ENCODE measurements at regions not wholly inside any gene's neighbourhood (a gene's known extent, or its start where the extent isn't known, plus 50 kb on each side); places are given as distances from the start of the nearest gene placed in this dataset.
"Not testable (repeated sequence)": the region's sequence is repeated elsewhere in the genome, so short reads cannot be mapped to it uniquely, and the experiment has no call there.

DNA sequence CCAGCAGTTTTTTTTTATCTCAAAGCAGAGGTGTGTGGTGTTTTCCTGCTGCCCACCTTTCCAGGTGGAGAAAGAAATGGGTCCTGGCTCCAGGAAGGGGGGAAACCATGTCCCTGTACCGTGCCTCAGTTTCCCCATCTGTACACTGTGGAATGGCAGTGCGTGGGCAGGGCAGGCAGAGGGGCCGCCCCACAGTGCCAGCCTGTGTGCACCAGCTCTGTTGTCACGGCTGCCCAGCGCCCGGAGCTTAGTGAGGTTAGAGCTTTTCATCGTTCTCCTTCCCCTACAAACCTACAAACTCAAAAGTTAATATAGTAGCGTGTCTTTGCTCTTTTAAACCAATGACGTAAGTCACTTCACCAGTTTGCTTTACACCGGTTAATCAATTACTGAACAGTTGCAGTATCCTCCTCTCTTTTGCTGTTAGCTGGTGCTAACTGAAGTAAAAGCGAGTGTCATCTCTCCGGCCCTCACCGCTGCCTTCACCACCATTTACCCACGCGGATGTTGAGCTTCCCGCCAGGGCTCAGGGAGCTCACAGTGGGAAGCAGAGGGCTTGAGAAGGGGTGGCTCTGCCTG is 114.8 kb upstream of the ADRA2C start:
- no peak for DNase-seq (ENCODE audit: low read depth, low spot score)

DNA sequence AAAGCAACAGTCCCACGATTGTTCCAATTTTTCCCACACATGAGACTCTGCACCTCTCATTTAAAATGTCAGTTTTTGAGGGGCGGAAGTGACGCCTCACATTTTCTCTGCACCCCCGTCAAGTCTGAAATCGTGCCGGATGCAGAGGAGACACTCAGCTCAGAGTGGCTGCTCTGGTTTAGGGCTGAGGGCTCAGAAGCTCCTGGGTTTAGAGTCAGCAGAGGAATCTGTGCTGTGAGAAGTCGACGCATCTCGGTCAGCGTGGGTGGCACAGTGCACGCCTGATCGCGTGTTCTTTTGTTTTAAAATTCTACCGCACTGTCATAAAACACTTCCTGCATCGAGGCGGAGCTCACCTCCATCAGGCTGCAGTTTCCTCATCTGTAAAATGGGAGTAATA is 116.7 kb upstream of the ADRA2C start:
- no peak for DNase-seq (ENCODE audit: low read depth, low spot score)

DNA sequence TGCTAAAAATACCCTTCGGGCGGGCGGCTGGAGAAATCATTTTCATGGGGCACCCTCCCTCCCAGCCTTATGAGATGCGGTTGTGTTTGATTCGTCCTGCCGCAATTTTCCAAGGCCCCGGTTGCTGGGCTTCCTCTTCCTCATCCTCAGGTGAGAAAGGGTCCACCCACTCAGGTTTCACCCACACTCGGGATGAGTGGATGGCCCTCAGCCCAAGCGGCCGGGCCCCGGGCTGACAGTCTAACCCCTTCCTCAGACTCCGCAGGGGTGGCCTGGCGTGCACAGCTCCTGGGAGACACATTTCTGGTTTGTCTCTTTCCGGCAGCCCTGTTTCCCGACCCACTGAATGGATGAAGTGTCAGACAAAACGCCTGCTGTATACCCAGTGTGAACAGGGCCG is 116.5 kb upstream of the LRPAP1 start:
- no peak for DNase-seq (ENCODE audit: low read depth, low spot score)

DNA sequence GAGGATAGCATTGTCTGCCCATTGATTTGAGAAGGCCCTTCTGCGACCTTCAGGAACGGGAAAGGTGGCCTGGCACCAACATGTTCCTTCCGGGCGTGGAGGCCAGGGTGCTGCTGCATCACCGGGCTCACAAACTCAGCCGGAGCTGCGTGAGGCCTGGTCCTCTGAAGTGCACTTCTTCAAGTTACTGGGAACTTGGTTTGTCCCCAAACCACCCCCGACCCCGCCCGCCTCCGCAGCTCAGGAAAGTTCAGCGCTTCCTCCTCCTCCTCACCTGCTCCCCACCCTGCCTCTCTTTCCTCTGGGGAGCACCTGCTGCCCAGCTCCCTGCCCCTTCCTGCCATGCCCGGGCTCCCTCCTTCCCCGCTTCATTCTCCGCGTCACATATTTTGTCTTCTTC is 116.0 kb upstream of the LRPAP1 start:
- DNase-seq (ENCODE audit: low read depth, low spot score): no peak

DNA sequence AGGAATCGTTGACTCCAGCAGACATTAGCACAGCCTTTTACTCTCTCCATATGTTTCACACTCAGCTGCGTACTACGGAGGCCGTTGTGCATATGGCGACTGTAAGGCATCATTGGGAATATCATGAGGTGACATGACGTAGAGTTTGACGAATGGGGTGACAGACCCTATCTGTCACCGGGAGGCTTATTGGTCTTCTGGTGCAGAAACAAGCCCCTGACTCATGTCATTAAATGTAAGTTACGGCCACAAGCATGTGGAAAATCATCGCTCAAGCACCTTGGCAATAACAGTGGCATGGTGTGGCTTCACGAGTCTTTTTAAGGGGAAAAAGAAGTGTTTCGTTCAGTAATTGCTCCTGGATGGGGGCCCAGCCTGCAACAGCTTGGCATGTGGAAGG is 115.2 kb upstream of the LRPAP1 start:
- DNase-seq (ENCODE audit: low read depth, low spot score): no peak

DNA sequence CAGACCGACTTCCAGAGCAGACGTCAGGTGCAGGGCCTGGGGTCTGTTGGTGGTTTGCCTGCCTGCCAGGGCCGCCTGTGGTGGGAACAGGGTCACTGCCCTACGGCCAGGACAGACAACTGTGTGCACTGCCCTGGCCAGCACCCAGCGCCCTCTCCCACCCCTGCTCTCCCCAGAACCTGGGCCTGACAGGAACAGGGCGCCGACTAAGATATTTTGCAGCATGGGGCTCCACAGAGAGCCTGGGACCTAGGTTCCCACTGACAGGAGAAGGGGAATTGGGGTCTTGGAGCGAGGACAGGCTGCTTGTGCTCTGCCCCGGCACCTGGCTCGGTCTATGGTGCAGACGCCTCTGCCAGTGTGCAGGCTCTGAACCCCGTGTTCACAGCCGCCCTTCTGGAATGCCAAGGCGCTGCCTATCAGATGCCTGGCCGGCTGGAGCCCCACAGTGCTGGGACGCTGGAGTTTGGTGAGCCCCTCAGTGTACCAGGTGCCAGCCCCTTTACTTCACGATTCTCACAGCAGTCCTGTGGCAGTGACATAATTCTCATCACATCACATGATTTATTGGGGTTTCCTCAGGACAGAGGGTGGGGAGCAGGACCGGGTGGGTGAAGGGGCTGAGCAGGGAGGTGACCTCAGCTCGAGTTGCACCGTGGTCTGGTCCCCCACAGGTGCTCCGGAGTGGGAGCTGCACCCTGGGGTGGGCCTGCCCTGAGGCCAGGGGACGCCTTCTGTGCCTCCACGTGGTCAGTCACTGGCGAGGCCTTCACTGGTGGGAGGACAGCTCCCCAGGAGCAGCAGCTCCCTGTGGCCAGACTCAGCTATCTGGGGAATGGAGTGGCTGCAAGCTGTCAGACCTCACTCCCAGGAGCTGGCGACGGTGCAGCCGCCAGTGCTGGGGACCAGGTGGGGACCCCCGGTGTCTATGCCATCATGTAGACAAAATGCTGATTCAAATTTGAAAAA is 113.8 kb upstream of the LRPAP1 start:
- DNase-seq (ENCODE audit: low read depth, low spot score): no peak

DNA sequence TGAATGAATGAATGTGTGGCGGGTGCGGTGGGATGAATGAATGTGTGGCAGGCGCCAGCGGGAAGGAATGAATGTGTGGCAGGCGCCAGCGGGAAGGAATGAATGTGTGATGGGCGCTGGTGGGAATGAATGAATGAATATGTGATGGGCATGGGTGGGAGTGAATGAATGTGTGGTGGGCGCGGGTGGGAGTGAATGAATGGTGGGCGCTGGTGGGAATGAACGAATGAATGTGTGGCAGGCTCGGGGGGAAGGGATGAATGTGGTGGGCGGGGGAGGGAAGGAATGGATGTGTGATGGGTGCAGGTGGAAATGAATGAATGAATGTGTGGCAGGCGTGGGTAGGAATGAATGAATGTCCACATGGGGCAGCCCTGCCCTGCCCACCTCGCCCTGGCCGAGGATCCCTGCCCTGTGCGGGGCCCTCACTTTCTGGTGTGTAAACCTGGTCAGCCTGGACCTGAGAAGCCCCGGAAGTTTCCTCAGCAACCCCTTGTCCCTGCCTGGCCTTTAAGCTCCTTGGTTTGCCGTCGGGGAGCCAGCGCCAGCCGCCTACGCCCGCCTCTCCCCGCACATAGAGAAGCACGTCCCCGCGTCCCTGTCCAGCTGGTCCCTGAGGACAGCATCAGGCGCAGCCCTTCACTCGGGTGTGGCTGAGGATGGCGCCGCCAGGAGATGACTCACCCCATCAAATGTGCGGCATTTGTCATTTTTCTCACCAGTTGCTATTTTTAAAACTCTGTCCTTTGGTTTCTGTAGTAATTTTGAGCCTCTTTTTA is 112.8 kb upstream of the LRPAP1 start:
- no peak for DNase-seq (ENCODE audit: low read depth, low spot score)

DNA sequence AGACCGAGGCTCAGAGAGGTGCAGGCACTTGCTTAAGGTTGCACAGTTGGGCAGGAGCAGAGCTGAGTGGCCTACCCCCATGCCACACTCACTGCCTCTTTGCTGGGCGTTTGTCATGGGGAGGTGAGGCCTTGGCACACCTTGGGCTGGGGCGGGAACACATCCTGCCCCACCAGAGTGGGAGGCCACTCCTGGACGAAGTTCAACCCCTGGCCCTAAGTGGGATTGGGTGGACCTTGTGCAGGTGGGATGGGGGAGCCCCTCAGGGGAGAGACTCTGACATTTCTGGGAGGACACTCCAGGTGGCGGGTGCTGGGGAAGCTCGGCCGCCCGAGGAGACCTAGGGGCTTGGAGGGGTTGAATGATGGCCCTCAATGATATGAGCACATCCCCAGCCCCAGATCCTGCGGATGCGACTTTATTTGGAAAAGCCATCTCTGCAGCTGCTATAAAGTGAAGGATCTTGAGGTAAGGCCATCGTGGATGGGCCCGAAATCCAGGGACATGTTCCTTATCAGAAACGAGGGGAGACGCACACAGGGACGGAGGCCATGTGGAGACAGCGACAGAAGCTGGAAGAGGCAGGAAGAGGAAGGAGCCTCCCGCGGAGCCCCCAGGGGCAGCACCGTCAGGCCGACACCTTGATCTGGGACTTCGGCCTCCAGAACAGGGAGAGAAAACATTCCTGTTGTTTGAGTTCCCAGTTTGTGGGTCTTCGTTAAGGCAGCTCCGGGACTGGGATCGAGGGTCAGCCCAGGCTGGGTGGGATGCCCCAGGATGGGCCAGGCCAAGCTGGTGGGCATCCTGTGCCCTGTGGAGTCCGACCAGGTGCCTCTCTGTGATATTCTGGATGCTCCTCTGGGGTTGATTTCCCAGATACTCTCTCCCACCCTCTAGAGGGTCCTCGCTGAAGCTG is 111.6 kb upstream of the LRPAP1 start:
- no peak for DNase-seq (ENCODE audit: low read depth, low spot score)

DNA sequence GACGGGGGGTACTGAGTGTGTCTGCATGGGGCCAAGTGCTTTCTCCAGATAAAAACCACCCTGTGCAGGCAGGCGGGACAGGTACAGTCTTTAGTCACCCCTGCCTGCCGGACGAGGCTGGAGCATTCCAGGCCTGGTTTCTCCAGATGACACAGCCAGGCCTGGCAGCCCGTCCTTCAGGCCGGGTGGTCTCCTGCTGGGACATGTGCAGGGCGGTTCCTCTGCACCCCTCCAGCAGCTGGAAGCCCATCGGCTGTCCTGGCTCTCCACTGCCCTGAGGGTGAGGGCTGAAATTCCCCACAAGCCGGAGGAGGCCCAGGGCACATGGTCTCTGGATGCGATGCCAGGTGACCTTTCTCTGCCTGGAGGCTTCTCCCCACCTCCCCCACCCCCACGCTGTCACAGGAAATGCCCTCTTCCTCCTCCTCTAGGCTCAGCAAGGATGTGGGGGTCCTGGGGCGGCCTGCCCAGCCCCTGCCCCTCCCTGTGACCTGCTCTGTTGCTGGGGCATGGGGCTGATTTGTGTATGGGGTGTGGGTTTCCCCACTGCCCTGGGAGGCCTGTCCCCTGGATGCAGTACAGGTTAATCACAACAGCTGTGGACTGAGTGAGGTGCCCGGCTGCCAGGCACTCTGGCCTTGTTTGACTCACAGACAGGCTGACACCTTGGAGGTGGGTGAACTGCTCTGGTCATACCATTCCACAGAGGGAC is 110.7 kb upstream of the LRPAP1 start:
- peak; percentile 47 for DNase-seq (ENCODE audit: low read depth, low spot score)

DNA sequence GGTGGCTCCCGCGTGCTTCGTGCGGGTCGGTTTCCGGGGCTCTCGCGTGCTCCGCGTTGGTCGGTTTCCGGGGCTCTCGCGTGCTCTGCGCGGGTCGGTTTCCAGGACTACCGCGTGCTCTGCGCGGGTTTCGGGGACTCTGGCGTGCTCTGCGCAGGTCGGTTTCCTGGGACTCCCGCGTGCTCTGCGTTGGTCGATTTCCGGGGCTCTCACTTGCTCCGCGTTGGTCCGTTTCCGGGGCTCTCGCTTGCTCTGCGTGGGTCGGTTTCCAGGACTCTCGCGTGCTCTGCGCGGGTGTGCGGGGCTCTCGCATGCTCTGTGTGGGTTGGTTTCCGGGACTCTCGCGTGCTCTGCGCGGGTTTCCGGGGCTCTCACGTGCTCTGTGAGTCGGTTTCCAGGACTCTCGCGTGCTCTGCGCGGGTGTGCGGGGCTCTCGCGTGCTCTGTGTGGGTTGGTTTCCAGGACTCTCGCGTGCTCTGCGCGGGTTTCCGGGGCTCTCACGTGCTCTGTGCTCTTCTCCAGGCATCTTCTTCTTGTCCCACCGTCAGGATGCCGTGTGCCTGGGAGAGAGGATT is 109.9 kb upstream of the LRPAP1 start:
- DNase-seq (ENCODE audit: low read depth, low spot score): no peak

DNA sequence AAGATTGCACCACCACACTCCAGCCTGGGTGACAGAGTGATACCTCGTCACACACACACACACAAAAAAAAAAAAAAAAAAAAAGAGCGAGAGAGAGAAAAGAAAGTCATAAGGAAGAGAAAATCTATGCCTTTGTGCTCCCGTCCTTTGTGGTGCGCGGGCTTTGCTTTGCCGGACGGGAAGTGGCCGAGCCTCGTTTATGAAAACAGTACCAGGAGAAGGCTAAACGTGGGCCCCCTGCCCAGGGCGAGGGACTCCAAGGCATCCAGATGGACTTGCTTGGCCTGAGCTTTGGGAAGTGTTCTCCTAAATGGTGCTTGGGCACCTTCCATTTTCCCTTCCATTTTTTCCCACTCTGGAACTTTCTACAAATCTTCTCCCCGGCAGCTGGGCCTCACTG is 109.3 kb upstream of the LRPAP1 start:
- DNase-seq (ENCODE audit: low read depth, low spot score): no peak

DNA sequence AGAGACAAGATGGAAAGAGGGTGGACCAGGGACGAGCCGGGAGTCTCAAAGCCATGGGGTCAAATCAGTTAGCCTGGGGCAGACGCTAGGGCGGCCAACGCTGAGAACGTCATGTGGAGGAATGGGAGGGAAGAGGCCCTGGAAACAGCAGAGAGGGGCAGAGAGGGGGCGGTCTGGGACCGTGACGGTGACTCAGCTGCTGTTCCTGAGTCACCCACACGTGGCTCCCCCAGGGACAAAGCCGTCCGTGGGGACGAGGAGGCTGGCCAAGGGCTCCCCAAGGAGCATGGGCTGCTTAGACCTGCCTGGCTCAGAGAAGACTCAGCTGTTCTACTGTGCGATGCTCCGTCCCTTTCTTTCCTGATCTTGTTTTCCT is 108.4 kb upstream of the LRPAP1 start:
- peak; percentile 56 for DNase-seq (ENCODE audit: low read depth, low spot score)

DNA sequence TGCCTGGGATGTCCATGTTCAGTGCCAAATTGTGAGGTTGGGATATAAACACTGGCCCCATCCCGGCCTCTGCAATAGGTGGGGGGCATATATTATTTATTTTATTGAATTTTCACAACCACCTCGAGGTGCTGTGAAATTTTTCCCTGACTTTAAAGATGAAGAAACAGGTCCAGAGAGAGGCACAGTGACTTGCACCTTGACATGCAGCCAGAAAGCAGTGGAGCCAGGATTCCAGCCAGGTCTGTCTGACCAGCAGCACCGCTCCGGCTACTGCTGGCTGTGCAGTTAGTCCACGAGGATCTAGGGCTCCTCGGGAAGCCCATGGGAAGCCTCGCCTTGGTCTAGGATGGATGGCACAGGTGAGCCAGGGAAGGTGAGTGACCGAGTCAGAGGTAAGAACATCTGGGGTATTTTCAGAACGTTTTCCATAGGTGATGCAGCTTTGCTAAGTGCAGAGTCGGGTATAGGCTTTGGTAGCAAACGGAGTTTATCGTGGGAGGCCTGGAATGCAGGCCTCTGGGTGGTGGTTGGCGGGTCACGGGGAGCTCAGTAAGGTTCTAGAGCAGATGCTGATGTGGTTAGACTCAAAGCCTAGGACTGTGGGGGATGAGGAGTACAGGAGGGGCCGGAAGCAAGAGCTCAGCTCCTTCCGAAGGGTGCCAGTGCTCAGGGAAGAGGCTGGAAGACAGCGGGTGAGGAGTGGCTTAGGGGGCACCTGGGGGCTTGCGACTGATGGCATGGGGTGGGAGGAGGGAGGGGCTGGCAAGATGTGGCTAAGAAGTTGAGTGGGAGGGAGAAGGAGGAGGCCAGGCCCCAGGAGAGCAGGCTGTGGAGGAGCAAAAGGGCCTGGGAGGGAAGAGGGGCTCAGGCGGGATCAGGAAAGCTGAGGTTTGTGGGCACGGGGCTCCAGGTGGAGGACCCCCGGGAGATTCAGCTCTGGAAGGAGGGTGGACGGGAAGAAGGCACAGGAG is 107.7 kb upstream of the LRPAP1 start:
- no peak for DNase-seq (ENCODE audit: low read depth, low spot score)

DNA sequence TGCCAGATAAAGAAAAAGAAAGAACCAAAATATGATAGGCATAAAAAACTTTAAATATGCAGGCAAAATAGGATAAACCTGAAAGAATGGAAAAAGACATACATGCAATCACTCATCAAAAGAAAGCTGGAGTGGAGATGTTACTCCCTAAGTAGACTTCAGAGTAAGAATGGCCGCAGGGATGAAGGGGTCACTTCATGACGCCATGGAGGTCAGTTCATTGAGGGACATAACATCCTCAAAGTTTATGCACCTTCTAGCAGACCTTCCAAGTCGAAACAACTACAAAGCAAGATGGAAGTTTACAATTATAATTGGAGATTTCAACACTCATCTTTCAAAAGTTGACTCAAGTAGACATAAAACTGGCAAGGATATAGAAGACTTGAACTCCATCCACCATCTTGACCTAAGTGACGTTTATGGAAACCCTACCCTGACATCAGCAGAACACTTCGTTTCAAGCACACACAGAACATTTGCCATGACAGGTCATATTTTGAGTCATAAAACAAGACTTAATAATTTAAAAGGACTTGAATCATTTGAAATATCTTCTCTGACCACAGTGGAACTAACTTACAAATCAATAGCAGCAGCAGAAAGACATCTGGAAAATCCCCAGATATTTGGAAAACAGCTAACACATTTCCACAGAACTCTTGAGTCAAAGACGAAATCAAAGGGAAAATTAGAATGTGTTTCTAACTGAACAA is 106.0 kb upstream of the LRPAP1 start:
- DNase-seq (ENCODE audit: low read depth, low spot score): no peak

DNA sequence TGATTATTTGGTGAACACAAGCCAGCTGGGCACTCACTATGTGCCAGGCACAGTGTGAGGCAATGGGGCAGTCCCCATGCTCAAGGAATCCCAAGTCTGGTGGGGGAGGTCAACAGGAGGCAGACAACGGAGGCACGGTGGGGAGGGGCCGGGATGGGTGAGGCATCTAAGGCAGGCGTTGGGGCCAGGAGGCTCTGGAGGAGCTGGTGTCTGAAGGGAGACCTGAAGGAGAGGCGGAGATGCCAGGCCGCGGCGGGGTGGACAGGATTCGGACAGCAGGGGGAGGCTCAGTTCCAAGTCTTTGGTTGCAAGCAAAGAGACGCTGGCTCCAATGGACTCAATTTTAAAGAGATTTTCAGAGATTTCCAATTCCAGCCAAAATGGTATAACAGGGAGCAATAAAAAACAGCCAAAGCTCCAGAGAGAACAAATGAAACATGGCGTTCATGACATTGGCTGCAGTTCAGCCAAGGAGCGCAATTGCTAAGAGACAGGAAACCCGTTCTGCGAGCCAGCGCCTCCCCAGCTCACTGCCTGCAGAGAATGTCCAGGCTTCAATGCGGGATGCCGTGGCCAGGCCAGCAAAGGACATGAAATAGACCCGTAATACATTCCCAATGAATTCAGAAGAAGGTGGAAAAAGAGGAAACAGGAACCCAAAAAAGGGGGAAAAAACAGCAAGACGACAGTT is 105.2 kb upstream of the LRPAP1 start:
- DNase-seq (ENCODE audit: low read depth, low spot score): no peak

DNA sequence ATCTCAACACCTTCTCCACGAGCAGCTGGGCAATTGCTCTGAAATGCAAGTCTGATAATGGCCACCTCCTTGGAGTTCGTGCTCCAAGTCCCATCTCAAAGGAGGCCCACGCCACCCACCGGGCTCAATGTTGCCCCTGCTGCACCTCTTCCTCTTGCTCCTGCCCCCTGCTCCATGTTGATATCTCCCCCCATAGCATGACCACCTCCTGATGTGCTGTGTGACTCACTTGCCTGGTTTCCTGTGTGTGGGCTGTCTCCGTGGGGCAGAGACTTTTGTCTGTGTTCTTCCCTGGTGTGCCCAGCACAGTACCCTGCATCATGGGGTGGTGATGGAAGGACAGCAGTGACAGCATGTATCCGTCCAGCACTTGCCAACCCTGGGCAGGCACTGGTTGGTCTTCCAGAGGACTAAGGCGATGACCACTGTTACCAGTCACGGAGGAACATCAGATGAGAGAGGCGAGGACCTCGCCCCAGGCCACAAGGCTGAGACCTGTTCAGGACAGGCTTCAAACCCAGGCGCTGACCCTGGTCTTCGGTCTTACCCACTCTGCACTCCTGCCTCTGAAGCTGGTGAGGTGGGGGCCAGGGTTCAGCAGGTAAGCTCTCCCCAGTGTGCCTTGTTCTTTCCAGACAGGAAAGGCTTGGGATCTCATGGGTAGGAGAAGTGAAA is 104.6 kb upstream of the LRPAP1 start:
- DNase-seq (ENCODE audit: low read depth, low spot score): no peak

DNA sequence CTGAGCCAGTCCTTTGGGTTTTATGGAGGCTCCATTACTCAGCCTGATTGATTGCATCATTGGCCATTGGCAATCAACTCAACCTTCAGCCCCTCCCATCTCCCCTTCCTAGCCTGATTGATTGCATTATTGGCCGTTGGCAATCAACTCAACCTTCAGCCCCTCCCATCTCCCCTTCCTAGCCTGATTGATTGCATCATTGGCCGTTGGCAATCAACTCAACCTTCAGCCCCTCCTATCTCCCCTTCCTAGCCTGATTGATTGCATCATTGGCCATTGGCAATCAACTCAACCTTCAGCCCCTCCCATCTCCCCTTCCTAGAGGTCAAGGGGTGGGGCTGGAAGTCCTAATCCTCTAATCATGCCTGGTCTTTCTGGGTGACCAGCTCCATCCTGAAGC is 103.8 kb upstream of the LRPAP1 start:
- DNase-seq (ENCODE audit: low read depth, low spot score): not testable (repeated sequence)

Data from ELF-1 (cell line).